HPDE6-E6E7 (cell line): ENCODE measurements at regions not wholly inside any gene's neighbourhood (a gene's known extent, or its start where the extent isn't known, plus 50 kb on each side); places are given as distances from the start of the nearest gene placed in this dataset.

Experiments
- DNase-seq: peaks from one replicate; pipeline ENCODE4 v3.0.0; 2011; ENCODE audit warnings: missing footprints; ENCODE audit errors: extremely low spot score

DNA sequence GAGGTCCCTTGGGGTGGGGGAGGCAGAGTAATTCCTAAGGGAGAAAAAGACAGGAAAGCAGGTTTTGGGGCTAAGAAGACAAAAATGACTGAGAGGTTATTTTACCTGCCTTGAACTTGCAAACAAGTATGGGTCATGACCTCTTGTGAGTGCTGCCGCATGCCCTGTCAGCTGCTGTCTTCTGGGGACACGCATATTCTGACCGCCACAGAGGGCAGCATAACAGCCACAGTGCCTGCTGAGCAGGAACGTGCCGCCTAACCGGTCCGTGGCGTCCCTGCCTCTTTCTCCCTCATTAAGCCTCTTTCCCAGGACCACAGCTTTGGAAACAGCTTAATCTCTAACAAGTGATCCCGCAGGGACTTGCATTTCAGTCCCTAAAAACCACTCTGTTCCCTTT is 51.3 kb upstream of the KCNA1 start:
- DNase-seq = no peak

DNA sequence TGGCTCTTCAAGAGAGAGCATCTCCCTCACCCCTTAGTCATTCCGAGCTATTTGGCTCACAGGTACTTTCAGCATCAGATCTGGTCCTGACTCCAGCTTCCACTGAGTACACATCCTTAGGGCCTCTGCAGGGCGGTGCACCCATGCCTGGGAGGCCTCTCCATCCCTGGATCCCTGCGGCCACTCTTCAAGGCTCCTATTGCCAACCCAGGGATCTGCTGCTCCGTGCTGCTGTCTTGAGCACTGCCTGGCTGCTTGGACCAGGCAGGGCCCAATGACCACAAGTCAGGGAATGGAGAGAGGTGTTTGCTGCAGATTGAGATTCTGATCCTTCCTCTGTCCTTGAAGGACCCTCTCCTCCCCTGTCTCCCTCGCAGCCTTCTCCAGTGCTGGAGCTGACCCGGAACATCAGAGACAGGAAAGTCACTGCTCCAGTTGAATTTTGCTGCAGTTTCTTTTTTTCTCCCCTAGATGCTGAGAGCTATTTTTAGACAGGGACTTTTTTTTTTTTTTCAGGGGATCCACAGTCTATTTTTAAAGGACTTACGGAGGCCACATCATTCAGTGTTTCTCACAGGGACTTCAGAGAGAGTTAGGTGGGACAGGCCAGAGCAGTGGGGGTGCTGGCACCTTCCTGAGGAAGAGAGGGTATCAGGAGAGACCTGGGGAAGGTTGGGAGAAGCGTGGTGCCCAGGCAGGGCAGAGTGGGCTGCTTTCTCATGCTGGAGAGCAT is 50.1 kb upstream of the KCNA1 start:
- no peak for DNase-seq
